ENCODE measurements at regions not wholly inside any gene's neighbourhood (a gene's known extent, or its start where the extent isn't known, plus 50 kb on each side); places are given as distances from the start of the nearest gene placed in this dataset.

DNA sequence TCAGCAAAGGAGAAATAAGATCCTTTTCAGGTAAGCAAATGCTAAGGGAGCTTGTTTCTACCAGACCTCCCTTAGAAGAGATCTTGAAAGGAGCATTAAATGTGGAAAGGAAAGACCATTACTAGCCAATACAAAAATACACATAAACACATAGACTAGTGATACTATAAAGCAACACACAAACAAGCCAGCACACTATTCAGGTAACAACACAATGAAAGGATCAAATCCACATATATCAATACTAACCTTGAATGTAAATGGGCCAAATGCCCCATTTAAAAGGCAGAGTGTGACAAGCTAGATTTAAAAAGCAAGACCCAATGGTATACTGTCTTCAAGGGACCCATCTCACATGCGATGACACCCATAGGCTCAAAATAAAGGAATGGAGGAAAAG is 317.6 kb downstream of the TBL1XR1 start:
- DNase-seq, result no peak
- Histone ChIP-seq H3K27ac (ENCODE audit: low read length) (no peak overlapping the region), H3K27me3 (ENCODE audit: control insufficient read depth, insufficient read depth, low read length) (no peaks in the 10 kb centered on the region), H3K4me1 (ENCODE audit: control insufficient read depth, insufficient read depth, low read length) (no peaks in the 10 kb centered on the region), H3K36me3 (ENCODE audit: control insufficient read depth, insufficient read depth, low read length) (no peaks in the 10 kb centered on the region), H3K4me3 (ENCODE audit: low read length) (no peak overlapping the region), H3K9me3 (replicated peaks; ENCODE audit: control insufficient read depth, low read depth, low read length) (peaks cover 3% of the 10 kb centered on the region)
- no CpG with 5 or more reads among the region's 1 CpG for WGBS (ENCODE audit: insufficient coverage)

DNA sequence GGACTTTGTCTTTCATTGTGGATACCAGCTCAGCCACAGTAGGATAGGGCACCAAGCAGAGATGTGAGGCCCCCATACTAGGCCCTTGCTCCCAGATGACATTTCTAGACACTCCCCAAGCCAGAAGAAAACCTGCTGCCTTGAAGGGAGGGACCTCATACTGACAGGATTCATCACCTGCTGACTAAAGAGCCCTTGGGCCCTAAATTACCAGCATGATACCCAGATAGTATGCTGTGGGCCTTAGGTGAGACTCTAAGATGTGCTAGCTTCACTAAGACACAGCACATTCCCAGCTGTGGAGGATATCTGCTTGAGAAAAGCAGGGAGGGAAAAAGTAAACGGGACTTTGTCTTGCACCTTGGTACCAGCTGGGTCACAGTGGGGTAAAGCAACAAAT is 324.0 kb downstream of the TBL1XR1 start:
- Histone ChIP-seq H3K27me3 (ENCODE audit: control insufficient read depth, insufficient read depth, low read length) (no peaks in the 10 kb centered on the region), H3K36me3 (ENCODE audit: control insufficient read depth, insufficient read depth, low read length) (no peaks in the 10 kb centered on the region), H3K27ac (ENCODE audit: low read length) (no peak overlapping the region), H3K9me3 (replicated peaks; ENCODE audit: control insufficient read depth, low read depth, low read length) (peaks cover 7% of the 10 kb centered on the region), H3K4me1 (ENCODE audit: control insufficient read depth, insufficient read depth, low read length) (peaks cover 4% of the 10 kb centered on the region), H3K4me3 (ENCODE audit: low read length) (no peak overlapping the region)
- WGBS (ENCODE audit: insufficient coverage), result 100% methylated on average over 1 of the region's 1 CpG
- DNase-seq, result no peak

DNA sequence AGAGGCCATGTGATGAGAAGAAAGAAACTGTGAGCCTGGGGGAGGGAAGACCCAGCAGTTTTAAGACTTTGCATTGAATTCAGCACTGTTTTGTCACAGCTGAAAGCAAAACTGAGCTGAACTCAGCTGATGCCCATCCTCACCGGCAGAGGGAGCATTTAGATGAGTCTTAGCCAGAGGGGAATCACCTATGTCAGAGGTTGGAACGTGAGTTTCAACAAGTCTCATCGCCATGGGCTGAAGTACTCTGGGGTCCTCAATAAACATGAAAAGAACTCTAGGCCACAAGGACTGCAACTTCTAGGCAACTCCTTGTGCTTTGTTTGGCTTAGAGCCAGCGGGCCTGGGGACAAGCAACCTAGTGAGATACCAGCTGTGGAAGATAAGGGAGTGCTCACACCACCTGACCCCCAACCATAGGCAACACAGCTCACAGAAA is 324.5 kb downstream of the TBL1XR1 start:
- Histone ChIP-seq H3K36me3 (ENCODE audit: control insufficient read depth, insufficient read depth, low read length) (no peaks in the 10 kb centered on the region), H3K9me3 (replicated peaks; ENCODE audit: control insufficient read depth, low read depth, low read length) (peaks cover 4% of the 10 kb centered on the region), H3K27me3 (ENCODE audit: control insufficient read depth, insufficient read depth, low read length) (no peaks in the 10 kb centered on the region), H3K4me1 (ENCODE audit: control insufficient read depth, insufficient read depth, low read length) (peaks cover 9% of the 10 kb centered on the region), H3K27ac (ENCODE audit: low read length) (no peak overlapping the region), H3K4me3 (ENCODE audit: low read length) (no peak overlapping the region)
- peak; percentile 37 for DNase-seq
- WGBS (ENCODE audit: insufficient coverage), result 0% methylated on average over 3 of the region's 4 CpGs

DNA sequence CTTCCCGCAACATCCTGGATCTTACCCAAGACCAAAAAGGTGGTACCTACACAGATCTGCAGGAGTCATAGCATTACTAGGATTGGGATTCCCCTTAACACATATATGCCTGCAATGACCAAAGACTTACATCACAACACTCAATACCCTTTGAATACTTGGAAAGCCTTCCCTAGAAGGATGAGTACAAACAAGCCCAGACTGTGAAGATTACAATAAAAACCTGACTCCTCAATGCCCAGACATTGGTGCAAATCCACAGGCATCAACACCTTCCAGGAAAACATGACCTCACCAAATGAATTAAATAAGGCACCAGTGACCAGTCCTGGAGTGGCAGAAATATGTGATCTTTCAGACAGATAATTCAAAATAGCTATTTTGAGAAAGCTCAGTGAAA is 326.8 kb downstream of the TBL1XR1 start:
- H3K27ac ChIP-seq (ENCODE audit: low read length), result no peak overlapping the region
- peaks cover 11% of the 10 kb centered on the region for H3K4me1 ChIP-seq (ENCODE audit: control insufficient read depth, insufficient read depth, low read length)
- no peaks in the 10 kb centered on the region for H3K27me3 ChIP-seq (ENCODE audit: control insufficient read depth, insufficient read depth, low read length)
- WGBS (ENCODE audit: insufficient coverage), result no CpG with 5 or more reads among the region's 1 CpG
- peaks cover 4% of the 10 kb centered on the region for H3K9me3 ChIP-seq (replicated peaks; ENCODE audit: control insufficient read depth, low read depth, low read length)
- DNase-seq, result no peak
- no peaks in the 10 kb centered on the region for H3K36me3 ChIP-seq (ENCODE audit: control insufficient read depth, insufficient read depth, low read length)
- no peak overlapping the region for H3K4me3 ChIP-seq (ENCODE audit: low read length)

GRCh38 chr3:176867681-176868663 is 329.3 kb downstream of the TBL1XR1 start:
- 59% methylated on average over 5 of the region's 7 CpGs for WGBS (ENCODE audit: insufficient coverage)
- Histone ChIP-seq H3K4me3 (ENCODE audit: low read length) (peak overlapping the region; percentile 0), H3K36me3 (ENCODE audit: control insufficient read depth, insufficient read depth, low read length) (no peaks in the 10 kb centered on the region), H3K9me3 (replicated peaks; ENCODE audit: control insufficient read depth, low read depth, low read length) (peaks cover 4% of the 10 kb centered on the region), H3K27ac (ENCODE audit: low read length) (peak overlapping the region; percentile 74), H3K27me3 (ENCODE audit: control insufficient read depth, insufficient read depth, low read length) (no peaks in the 10 kb centered on the region), H3K4me1 (ENCODE audit: control insufficient read depth, insufficient read depth, low read length) (peaks cover 11% of the 10 kb centered on the region)
- DNase-seq, result peak; percentile 58

GRCh38 chr3:176861137-176861536 is 336.1 kb downstream of the TBL1XR1 start:
- WGBS (ENCODE audit: insufficient coverage), result 97% methylated on average over 4 of the region's 4 CpGs

GRCh38 chr3:176856721-176857120 is 340.6 kb downstream of the TBL1XR1 start:
- no peaks in the 10 kb centered on the region for H3K9me3 ChIP-seq (replicated peaks; ENCODE audit: control insufficient read depth, low read depth, low read length)
- H3K4me3 ChIP-seq (ENCODE audit: low read length), result no peak overlapping the region

More at GRCh38 chr3:176861137-176861536, 336.1 kb downstream of the TBL1XR1 start:
- H3K27me3 ChIP-seq (ENCODE audit: control insufficient read depth, insufficient read depth, low read length), result no peaks in the 10 kb centered on the region
- H3K36me3 ChIP-seq (ENCODE audit: control insufficient read depth, insufficient read depth, low read length), result no peaks in the 10 kb centered on the region
- H3K9me3 ChIP-seq (replicated peaks; ENCODE audit: control insufficient read depth, low read depth, low read length), result no peaks in the 10 kb centered on the region
- H3K4me1 ChIP-seq (ENCODE audit: control insufficient read depth, insufficient read depth, low read length), result no peaks in the 10 kb centered on the region
- H3K4me3 ChIP-seq (ENCODE audit: low read length), result no peak overlapping the region
- no peak overlapping the region for H3K27ac ChIP-seq (ENCODE audit: low read length)
- DNase-seq, result no peak

DNA sequence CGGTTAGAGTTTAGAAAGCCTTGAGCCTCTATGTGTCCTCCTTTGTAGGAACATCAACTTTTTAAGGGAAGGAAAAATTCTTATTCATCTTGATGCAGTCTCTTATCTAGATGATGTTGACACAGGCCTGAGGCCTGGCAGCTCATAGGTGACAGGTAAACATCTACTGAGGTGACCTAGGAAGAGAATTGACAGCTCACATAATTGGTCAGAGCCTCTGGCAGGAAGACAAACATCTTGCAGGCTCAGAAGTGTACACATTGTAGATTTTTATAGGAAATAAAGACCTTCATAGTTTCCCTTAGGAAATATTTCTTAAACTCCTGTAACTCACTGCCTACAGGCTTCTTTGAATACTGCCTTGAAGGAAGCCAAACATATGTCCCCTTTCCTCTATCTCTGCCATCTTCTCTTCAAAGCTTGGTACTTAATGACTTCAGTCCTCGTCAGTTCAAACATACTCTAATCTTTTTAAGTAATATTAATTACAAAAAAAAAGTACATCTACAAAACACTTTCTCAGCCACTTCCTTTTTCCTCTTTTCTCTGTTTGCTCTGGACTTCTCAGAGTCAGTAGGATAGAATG is 341.3 kb downstream of the TBL1XR1 start:
- no peak overlapping the region for H3K27ac ChIP-seq (ENCODE audit: low read length)
- no peaks in the 10 kb centered on the region for H3K27me3 ChIP-seq (ENCODE audit: control insufficient read depth, insufficient read depth, low read length)
- no peaks in the 10 kb centered on the region for H3K36me3 ChIP-seq (ENCODE audit: control insufficient read depth, insufficient read depth, low read length)
- H3K4me1 ChIP-seq (ENCODE audit: control insufficient read depth, insufficient read depth, low read length), result no peaks in the 10 kb centered on the region
- no peak overlapping the region for H3K4me3 ChIP-seq (ENCODE audit: low read length)
- no peaks in the 10 kb centered on the region for H3K9me3 ChIP-seq (replicated peaks; ENCODE audit: control insufficient read depth, low read depth, low read length)
- WGBS (ENCODE audit: insufficient coverage), result no CpG with 5 or more reads among the region's 2 CpGs
- DNase-seq, result no peak

More at GRCh38 chr3:176856721-176857120, 340.6 kb downstream of the TBL1XR1 start:
- Histone ChIP-seq H3K4me1 (ENCODE audit: control insufficient read depth, insufficient read depth, low read length) (no peaks in the 10 kb centered on the region), H3K27me3 (ENCODE audit: control insufficient read depth, insufficient read depth, low read length) (no peaks in the 10 kb centered on the region), H3K27ac (ENCODE audit: low read length) (no peak overlapping the region), H3K36me3 (ENCODE audit: control insufficient read depth, insufficient read depth, low read length) (no peaks in the 10 kb centered on the region)
- DNase-seq, result no peak

DNA sequence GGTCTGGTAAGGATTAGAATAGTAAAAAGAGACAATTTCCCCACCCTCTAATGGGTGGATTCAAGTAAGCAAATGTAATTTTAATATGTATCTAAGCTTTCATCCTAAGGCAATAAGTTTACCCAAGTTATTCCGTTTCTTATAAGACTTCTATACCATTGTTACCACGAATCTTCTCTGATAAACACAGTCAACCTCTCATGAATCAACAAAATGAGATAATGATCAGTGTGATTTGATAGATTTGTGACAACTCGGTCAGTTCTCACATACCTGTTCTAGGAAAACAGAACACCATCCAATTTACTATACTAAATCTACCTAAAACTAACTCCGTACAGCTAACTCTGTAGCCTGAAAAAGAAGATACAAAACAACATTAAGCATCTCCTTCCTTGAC is 342.1 kb downstream of the TBL1XR1 start:
- Histone ChIP-seq H3K27ac (ENCODE audit: low read length) (no peak overlapping the region), H3K4me3 (ENCODE audit: low read length) (no peak overlapping the region), H3K9me3 (replicated peaks; ENCODE audit: control insufficient read depth, low read depth, low read length) (no peaks in the 10 kb centered on the region), H3K36me3 (ENCODE audit: control insufficient read depth, insufficient read depth, low read length) (no peaks in the 10 kb centered on the region), H3K4me1 (ENCODE audit: control insufficient read depth, insufficient read depth, low read length) (no peaks in the 10 kb centered on the region), H3K27me3 (ENCODE audit: control insufficient read depth, insufficient read depth, low read length) (no peaks in the 10 kb centered on the region)
- no CpG with 5 or more reads among the region's 4 CpGs for WGBS (ENCODE audit: insufficient coverage)
- DNase-seq, result no peak

DNA sequence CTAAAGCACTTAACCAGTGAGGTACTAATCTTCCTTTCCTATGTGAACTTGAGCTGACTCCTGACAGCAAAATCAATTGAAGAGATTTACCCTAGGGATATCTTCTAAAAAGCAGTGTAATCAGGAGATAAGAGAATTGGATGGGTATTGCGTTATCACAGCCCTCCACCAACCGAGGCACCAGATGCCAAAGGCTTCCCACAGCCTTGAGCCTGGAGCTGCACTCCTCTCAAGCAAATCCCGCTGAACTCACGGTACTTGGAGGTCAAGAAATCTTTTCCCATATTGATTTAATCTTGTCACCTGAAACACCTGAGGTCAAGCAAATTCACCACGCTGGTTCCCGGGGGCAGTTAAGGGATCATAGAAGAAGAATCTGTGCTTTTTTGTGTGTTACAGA is 346.8 kb downstream of the TBL1XR1 start:
- Histone ChIP-seq H3K27ac (ENCODE audit: low read length) (no peak overlapping the region), H3K4me3 (ENCODE audit: low read length) (no peak overlapping the region), H3K4me1 (ENCODE audit: control insufficient read depth, insufficient read depth, low read length) (no peaks in the 10 kb centered on the region), H3K27me3 (ENCODE audit: control insufficient read depth, insufficient read depth, low read length) (no peaks in the 10 kb centered on the region), H3K9me3 (replicated peaks; ENCODE audit: control insufficient read depth, low read depth, low read length) (no peaks in the 10 kb centered on the region), H3K36me3 (ENCODE audit: control insufficient read depth, insufficient read depth, low read length) (no peaks in the 10 kb centered on the region)
- no peak for DNase-seq
- 90% methylated on average over 2 of the region's 6 CpGs for WGBS (ENCODE audit: insufficient coverage)

Measured in muscle of leg (tissue), 3 donors.